DND-41 (cell line): ENCODE measurements at regions not wholly inside any gene's neighbourhood (a gene's known extent, or its start where the extent isn't known, plus 50 kb on each side); places are given as distances from the start of the nearest gene placed in this dataset.

Experiments used
- ATAC-seq: fragments of 200-7000 bp; cut with Tn5 transposase; 3 replicates; pipeline ENCODE4 v1.9.1; 2021; ENCODE audit warnings: low read depth; ENCODE audit not compliant: insufficient read depth
- DNase-seq: peaks from one replicate; pipeline ENCODE4 v3.0.0-alpha.2; 2020
- H2AFZ ChIP-seq: 2 replicates; pipeline ENCODE4 v1.6.0; 2012; ENCODE audit warnings: low read depth, low read length
- H3K27ac ChIP-seq: 2 replicates; pipeline ENCODE4 v1.5.1; 2012; ENCODE audit warnings: low read length, inconsistent platforms
- H3K27me3 ChIP-seq: fragments of 200-600 bp; sonication (generic); 2 replicates; pipeline ENCODE4 v1.6.0; 2012; ENCODE audit warnings: low read length, mild to moderate bottlenecking, inconsistent platforms; ENCODE audit not compliant: insufficient read depth, poor library complexity
- H3K36me3 ChIP-seq: 2 replicates; pipeline ENCODE4 v1.5.1; 2012; ENCODE audit warnings: low read length, inconsistent platforms; ENCODE audit not compliant: insufficient read depth
- H3K4me1 ChIP-seq: 2 replicates; pipeline ENCODE4 v1.5.1; 2012; ENCODE audit warnings: mild to moderate bottlenecking, low read length; ENCODE audit not compliant: insufficient read depth
- H3K4me2 ChIP-seq: 2 replicates; pipeline ENCODE4 v1.6.0; 2012; ENCODE audit warnings: mild to moderate bottlenecking, moderate library complexity, low read length, inconsistent platforms; ENCODE audit not compliant: insufficient read depth
- H3K4me3 ChIP-seq, 2 experiments: fragments of 200-600 bp in 1 of 2; shearing (Covaris generic) in 1 of 2; 2 replicates each; pipeline ENCODE4 v1.5.1; 2012 to 2016; ENCODE audit warnings: inconsistent platforms in 2 of 2, low read length in 2 of 2, mild to moderate bottlenecking in 2 of 2, low read depth in 1 of 2, moderate library complexity in 1 of 2
- H3K79me2 ChIP-seq: 2 replicates; pipeline ENCODE4 v1.6.0; 2012; ENCODE audit warnings: low read length, inconsistent platforms; ENCODE audit not compliant: insufficient read depth
- H3K9ac ChIP-seq: 2 replicates; pipeline ENCODE4 v1.6.0; 2012; ENCODE audit warnings: low read depth, mild to moderate bottlenecking, inconsistent platforms, low read length, moderate library complexity
- H3K9me3 ChIP-seq: 2 replicates; pipeline ENCODE4 v1.5.1; 2012; ENCODE audit warnings: low read length, moderate library complexity, mild to moderate bottlenecking, inconsistent platforms; ENCODE audit not compliant: insufficient read depth, severe bottlenecking
- H4K20me1 ChIP-seq: 2 replicates; pipeline ENCODE4 v1.6.0; 2012; ENCODE audit warnings: low read length; ENCODE audit not compliant: insufficient read depth
- CTCF ChIP-seq: IDR thresholded peaks from 2 replicates; pipeline ENCODE4 v1.5.1; 2012; ENCODE audit warnings: borderline replicate concordance, low read length, moderate library complexity, mild to moderate bottlenecking; ENCODE audit not compliant: poor library complexity, severe bottlenecking; ENCODE audit errors: extremely low read depth
- EZH2 ChIP-seq: IDR thresholded peaks from 3 replicates; pipeline ENCODE4 v1.6.1; 2012; ENCODE audit warnings: borderline replicate concordance, low read depth, mild to moderate bottlenecking, moderate library complexity, low read length, inconsistent platforms; ENCODE audit not compliant: severe bottlenecking

GRCh38 chr2:71938659-71939587 lies 208.7 kb downstream of the CYP26B1 start:
- Histone ChIP-seq H3K9me3 (no peaks in the 10 kb centered on the region), H3K27ac (no peak overlapping the region)

GRCh38 chr2:71938108-71938507 lies 209.6 kb downstream of the CYP26B1 start:
- no peak overlapping the region for H3K4me3 ChIP-seq
- no peak for TF ChIP-seq CTCF
- TF ChIP-seq EZH2: no peak
- H3K4me1 ChIP-seq: no peaks in the 10 kb centered on the region
- no peaks in the 10 kb centered on the region for H3K36me3 ChIP-seq
- H3K79me2 ChIP-seq: no peaks in the 10 kb centered on the region
- peaks cover 4% of the 10 kb centered on the region for H3K27me3 ChIP-seq
- H3K4me2 ChIP-seq: no peak overlapping the region
- H4K20me1 ChIP-seq: no peaks in the 10 kb centered on the region
- H3K9me3 ChIP-seq: no peaks in the 10 kb centered on the region
- ATAC-seq (no peak), DNase-seq (no peak)
- H3K27ac ChIP-seq: no peak overlapping the region
- H2AFZ ChIP-seq: no peak overlapping the region
- H3K9ac ChIP-seq: no peak overlapping the region

More at GRCh38 chr2:71938659-71939587, 208.7 kb downstream of the CYP26B1 start:
- ATAC-seq: no peak
- Histone ChIP-seq H3K36me3 (no peaks in the 10 kb centered on the region), H3K4me3 (no peak overlapping the region), H3K9ac (no peak overlapping the region), H4K20me1 (no peaks in the 10 kb centered on the region), H3K79me2 (no peaks in the 10 kb centered on the region), H3K4me1 (no peaks in the 10 kb centered on the region), H2AFZ (no peak overlapping the region), H3K4me2 (no peak overlapping the region), H3K27me3 (peaks cover 4% of the 10 kb centered on the region)
- TF ChIP-seq EZH2 (no peak), CTCF (no peak)
- no peak for DNase-seq

DNA sequence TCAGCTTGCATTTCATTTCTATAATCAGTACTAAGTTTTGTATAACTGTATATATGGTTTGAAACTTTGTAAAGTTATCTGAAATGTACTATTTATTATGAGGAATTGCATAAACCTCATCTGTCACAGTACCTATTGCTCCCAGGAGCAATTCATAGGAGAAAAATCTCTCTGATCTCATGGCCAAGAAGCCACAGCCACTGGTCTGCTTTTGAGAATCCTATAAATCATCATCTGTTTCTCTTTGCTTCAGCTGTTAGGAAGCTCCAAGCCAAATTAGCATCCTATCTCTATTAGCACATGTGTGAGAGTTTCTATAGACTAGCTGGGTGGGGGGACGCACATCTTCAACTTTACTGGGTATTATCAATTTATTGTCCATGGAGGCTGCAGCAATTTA lies 210.3 kb downstream of the CYP26B1 start:
- no peak overlapping the region for H3K4me3 ChIP-seq
- no peaks in the 10 kb centered on the region for H3K36me3 ChIP-seq
- H3K27me3 ChIP-seq: peaks cover 4% of the 10 kb centered on the region
- no peak overlapping the region for H3K4me2 ChIP-seq
- no peak overlapping the region for H3K27ac ChIP-seq
- TF ChIP-seq CTCF (no peak), EZH2 (no peak)
- ATAC-seq: no peak
- no peak overlapping the region for H2AFZ ChIP-seq
- no peaks in the 10 kb centered on the region for H3K9me3 ChIP-seq
- H3K9ac ChIP-seq: no peak overlapping the region
- H3K4me1 ChIP-seq: no peaks in the 10 kb centered on the region
- DNase-seq: no peak
- H3K79me2 ChIP-seq: no peaks in the 10 kb centered on the region
- H4K20me1 ChIP-seq: no peaks in the 10 kb centered on the region
